Thyroid gland (tissue), 4 donors: ENCODE measurements at regions not wholly inside any gene's neighbourhood (a gene's known extent, or its start where the extent isn't known, plus 50 kb on each side); places are given as distances from the start of the nearest gene placed in this dataset.

Experiments
- DNase-seq, 2 donors: peaks; one replicate each; pipeline ENCODE4 v3.0.0-alpha.2; 2019
- H3K27ac ChIP-seq, 3 donors: fragments of 200-600 bp; sonication (generic); 1 replicate in 2 of 3; 2 replicates in 1 of 3; pipeline ENCODE4 v1.5.1; 2016 to 2019; ENCODE audit warnings: mild to moderate bottlenecking in 1 of 3, moderate library complexity in 1 of 3
- H3K27me3 ChIP-seq: fragments of 200-600 bp; sonication (generic); one replicate; pipeline ENCODE4 v1.5.1; 2019
- H3K36me3 ChIP-seq, 2 donors: fragments of 200-600 bp; sonication (generic); one replicate each; pipeline ENCODE4 v1.5.1; 2016 to 2019
- H3K4me1 ChIP-seq, 2 donors: fragments of 200-600 bp; sonication (generic); one replicate each; pipeline ENCODE4 v1.5.1; 2017 to 2019
- H3K4me3 ChIP-seq, 3 donors: fragments of 200-600 bp; sonication (generic); replicated peaks in 1 of 3; 1 replicate in 2 of 3; 2 replicates in 1 of 3; pipeline ENCODE4 v1.5.1; 2016; ENCODE audit warnings: mild to moderate bottlenecking in 1 of 3
- H3K9me3 ChIP-seq: fragments of 200-600 bp; sonication (generic); one replicate; pipeline ENCODE4 v1.5.1; 2017
- POLR2A ChIP-seq, 2 donors: fragments of 450-650 bp; IDR thresholded peaks; one replicate each; pipeline ENCODE4 v1.6.1; 2017; ENCODE audit warnings: antibody characterized with exemption in 2 of 2, mild to moderate bottlenecking in 2 of 2, moderate library complexity in 1 of 2
- WGBS, 2 donors: methylation state at CpG; one replicate each; pipeline ENCODE4 v1.1.5; 2017; 5-methylcytosine and 5-hydroxymethylcytosine counted together
- intact Hi-C: fragments of 100-400 bp; cut with DNase I; formaldehyde crosslinking; loops from one replicate; pipeline ENCODE4 v1.15.1; 2023
- TF ChIP-seq, protein P1 (sequence below), 6 experiments: fragments of 200-600 bp in 3 of 6; fragments of 450-650 bp in 3 of 6; sonication (generic) in 3 of 6; IDR thresholded peaks; one replicate each; pipeline ENCODE4 v1.5.1; 2016 to 2019; ENCODE audit warnings: antibody characterized with exemption in 6 of 6, mild to moderate bottlenecking in 2 of 6, inconsistent platforms in 1 of 6, moderate library complexity in 1 of 6

- TF ChIP-seq, protein P1, sequence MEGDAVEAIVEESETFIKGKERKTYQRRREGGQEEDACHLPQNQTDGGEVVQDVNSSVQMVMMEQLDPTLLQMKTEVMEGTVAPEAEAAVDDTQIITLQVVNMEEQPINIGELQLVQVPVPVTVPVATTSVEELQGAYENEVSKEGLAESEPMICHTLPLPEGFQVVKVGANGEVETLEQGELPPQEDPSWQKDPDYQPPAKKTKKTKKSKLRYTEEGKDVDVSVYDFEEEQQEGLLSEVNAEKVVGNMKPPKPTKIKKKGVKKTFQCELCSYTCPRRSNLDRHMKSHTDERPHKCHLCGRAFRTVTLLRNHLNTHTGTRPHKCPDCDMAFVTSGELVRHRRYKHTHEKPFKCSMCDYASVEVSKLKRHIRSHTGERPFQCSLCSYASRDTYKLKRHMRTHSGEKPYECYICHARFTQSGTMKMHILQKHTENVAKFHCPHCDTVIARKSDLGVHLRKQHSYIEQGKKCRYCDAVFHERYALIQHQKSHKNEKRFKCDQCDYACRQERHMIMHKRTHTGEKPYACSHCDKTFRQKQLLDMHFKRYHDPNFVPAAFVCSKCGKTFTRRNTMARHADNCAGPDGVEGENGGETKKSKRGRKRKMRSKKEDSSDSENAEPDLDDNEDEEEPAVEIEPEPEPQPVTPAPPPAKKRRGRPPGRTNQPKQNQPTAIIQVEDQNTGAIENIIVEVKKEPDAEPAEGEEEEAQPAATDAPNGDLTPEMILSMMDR (IDR thresholded peaks at IDR 0.05), result no peak
- no peaks in the 10 kb centered on the region for H3K9me3 ChIP-seq
- intact Hi-C loops, result no loop called here
- 73 to 79% methylated on average over 5 of the region's 5 CpGs for whole genome bisulfite sequencing, 2 donors
- no peak overlapping the region for H3K4me3 ChIP-seq
- no peak for DNase-seq
- H3K36me3 ChIP-seq, result no peaks in the 10 kb centered on the region
- no peaks in the 10 kb centered on the region for H3K27me3 ChIP-seq
- no peaks in the 10 kb centered on the region for H3K4me1 ChIP-seq
- no peak overlapping the region for H3K27ac ChIP-seq
These were observed 345.0 kb downstream of the LRIG3 start for GRCh38 chr12:58575256-58575655.

DNA sequence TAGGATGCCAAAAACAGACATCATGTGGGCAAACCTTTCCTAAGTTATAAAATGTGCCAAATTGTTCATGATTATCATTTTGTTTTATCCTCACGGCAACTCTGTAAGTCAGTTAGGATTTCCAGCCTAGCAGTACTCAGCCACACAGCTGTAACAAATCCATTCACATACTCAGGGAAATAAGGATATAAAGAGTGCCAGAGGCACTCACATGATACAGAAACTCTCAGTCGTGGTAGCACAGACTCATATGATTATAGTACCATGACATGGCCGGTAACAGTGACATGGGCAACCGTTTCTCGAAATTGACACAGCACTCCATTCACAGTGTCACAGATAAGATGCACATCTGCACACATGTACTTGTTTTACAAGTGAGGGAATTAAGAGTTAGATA lies 344.2 kb downstream of the LRIG3 start:
- TF ChIP-seq, protein P1 (IDR thresholded peaks at IDR 0.05), result no peak
- no peak for TF ChIP-seq POLR2A (IDR thresholded peaks at IDR 0.05)
- 90 to 91% methylated on average over 5 of the region's 5 CpGs for WGBS, 2 donors
- no peaks in the 10 kb centered on the region for H3K9me3 ChIP-seq
- DNase-seq, result no peak
- intact Hi-C loops, result no loop called here
- H3K4me1 ChIP-seq, result no peaks in the 10 kb centered on the region
- no peaks in the 10 kb centered on the region for H3K36me3 ChIP-seq
- no peaks in the 10 kb centered on the region for H3K27me3 ChIP-seq
- no peak overlapping the region for H3K27ac ChIP-seq
- no peak overlapping the region for H3K4me3 ChIP-seq

GRCh38 chr12:58576916-58577315 lies 343.4 kb downstream of the LRIG3 start:
- WGBS, 2 donors, result 80 to 87% methylated on average over 5 of the region's 5 CpGs
- H3K4me3 ChIP-seq, result no peak overlapping the region
- no peaks in the 10 kb centered on the region for H3K27me3 ChIP-seq
- no peaks in the 10 kb centered on the region for H3K4me1 ChIP-seq
- TF ChIP-seq, protein P1 (IDR thresholded peaks at IDR 0.05), result no peak
- TF ChIP-seq POLR2A (IDR thresholded peaks at IDR 0.05), result no peak
- H3K27ac ChIP-seq, result no peak overlapping the region
- no peaks in the 10 kb centered on the region for H3K36me3 ChIP-seq
- DNase-seq, result no peak
- intact Hi-C loops, result no loop called here
- H3K9me3 ChIP-seq, result no peaks in the 10 kb centered on the region

GRCh38 chr12:58580095-58580494 lies 340.2 kb downstream of the LRIG3 start:
- Histone ChIP-seq H3K36me3 (no peaks in the 10 kb centered on the region), H3K4me3 (no peak overlapping the region), H3K27me3 (no peaks in the 10 kb centered on the region), H3K4me1 (no peaks in the 10 kb centered on the region), H3K27ac (no peak overlapping the region), H3K9me3 (no peaks in the 10 kb centered on the region)
- DNase-seq, result no peak
- 94 to 96% methylated on average over 3 of the region's 3 CpGs for WGBS, 2 donors
- TF ChIP-seq, protein P1 (IDR thresholded peaks at IDR 0.05), result no peak
- no peak for TF ChIP-seq POLR2A (IDR thresholded peaks at IDR 0.05)
- intact Hi-C loops, result no loop called here

DNA sequence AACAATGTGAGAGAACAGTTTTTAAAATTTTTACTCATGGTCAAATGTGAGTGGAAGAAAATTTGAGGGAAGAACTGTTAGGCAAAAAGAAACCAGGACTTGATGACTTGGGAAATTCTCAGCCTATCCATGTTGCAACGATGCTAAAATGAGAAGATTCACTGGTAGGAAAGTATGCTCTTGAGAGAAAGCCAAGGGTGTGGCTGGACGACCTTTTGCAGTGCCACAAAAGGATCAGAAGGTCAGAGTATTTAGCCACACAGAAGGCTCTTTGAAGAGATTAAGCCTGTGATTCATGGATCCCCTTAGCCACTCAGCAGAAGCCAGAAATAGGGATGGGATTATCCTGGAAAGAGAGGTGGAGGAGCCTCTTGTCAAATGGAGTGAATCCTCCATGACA lies 336.8 kb downstream of the LRIG3 start:
- intact Hi-C loops, result no loop called here
- no peak for TF ChIP-seq POLR2A (IDR thresholded peaks at IDR 0.05)
- TF ChIP-seq, protein P1 (IDR thresholded peaks at IDR 0.05), result no peak

More for the DNA sequence above, 336.8 kb downstream of the LRIG3 start:
- H3K9me3 ChIP-seq, result no peaks in the 10 kb centered on the region
- no peak for DNase-seq
- no peaks in the 10 kb centered on the region for H3K4me1 ChIP-seq
- H3K4me3 ChIP-seq, result no peak overlapping the region
- no peaks in the 10 kb centered on the region for H3K36me3 ChIP-seq
- H3K27me3 ChIP-seq, result no peaks in the 10 kb centered on the region
- no peak overlapping the region for H3K27ac ChIP-seq
- 39 to 52% methylated on average over 2 of the region's 2 CpGs for WGBS, 2 donors
